ENCODE measurements at regions not wholly inside any gene's neighbourhood (a gene's known extent, or its start where the extent isn't known, plus 50 kb on each side); places are given as distances from the start of the nearest gene placed in this dataset.

GRCh38 chr10:32139223-32140073 lies 83.2 kb upstream of the KIF5B start:
- Histone ChIP-seq H2AFZ (ENCODE audit: low read depth, low read length, poor library complexity, severe bottlenecking) (peak overlapping the region; percentile 89), H4K20me1 (ENCODE audit: insufficient read depth) (no peaks in the 10 kb centered on the region), H3K27ac (ENCODE audit: low read depth, low read length) (peak overlapping the region; percentile 71), H3K4me1 (ENCODE audit: control insufficient read depth in 1 of 2, insufficient read depth in 2 of 2, low read length in 2 of 2) (peaks cover 11 to 22% of the 10 kb centered on the region in 2 experiments), H3K27me3 (ENCODE audit: insufficient read depth, low read length) (no peaks in the 10 kb centered on the region), H3K79me2 (ENCODE audit: insufficient read depth, low read length) (no peaks in the 10 kb centered on the region), H3K4me2 (ENCODE audit: low read length) (peak overlapping the region; percentile 71), H3K36me3 (ENCODE audit: control insufficient read depth in 1 of 2, insufficient read depth in 2 of 2, low read length in 2 of 2) (no peaks in the 10 kb centered on the region), H3K9ac (ENCODE audit: low read length) (no peak overlapping the region; the same call in 1 of the 2 replicates), H3K9me2 (ENCODE audit: insufficient read depth) (no peaks in the 10 kb centered on the region), H3K4me3 (replicated peaks in 1 of 2; ENCODE audit: low read depth in 1 of 2, low read length in 2 of 2) (peak overlapping the region in 1 of 2 experiments; percentile 16; a peak in 1 of 4 replicates), H3K9me3 (ENCODE audit: control insufficient read depth in 1 of 2, insufficient read depth in 1 of 2, low read depth in 1 of 2, low read length in 2 of 2) (no peaks in the 10 kb centered on the region)
- peak; percentile 97 for ATAC-seq
- DNase-seq (ENCODE audit: low read depth, low spot score), result peak; percentile 89
- intact Hi-C loops (cut with micrococcal nuclease), result loop anchor here (5.0 kb wide), 1 partner anchor 82 kb away; the partner anchor contains the start of gene KIF5B
- POLR2A ChIA-PET, result interaction anchor here (0.8 to 1.8 kb wide), 4 partner anchors 10 to 26 kb away, joined by 3 to 10 read pairs (median 6); no protein-coding TSS in a partner anchor
- BruUV-seq (replicated peaks), result TSS peak; percentile 99
- RAD21 ChIA-PET (ENCODE audit: low non-redundant PET in 1 of 2, low total read pairs in 2 of 2, uncharacterized antibody in 2 of 2, unreplicated experiment in 2 of 2), result no interaction called here
- CTCF ChIA-PET, result interaction anchor here (1.0 to 1.8 kb wide), 2 partner anchors 10 to 38 kb away, joined by 3 read pairs; no protein-coding TSS in a partner anchor
- no peak for TF ChIP-seq SRF (IDR thresholded peaks at IDR 0.05; ENCODE audit: low read depth)
- peak; percentile 51 for TF ChIP-seq RAD21 (IDR thresholded peaks at IDR 0.05; ENCODE audit: low read depth)
- peak; percentile 76 for TF ChIP-seq POLR2AphosphoS5 (IDR thresholded peaks at IDR 0.05; ENCODE audit: low read depth, low read length)
- no peak for TF ChIP-seq ZNF274 (IDR thresholded peaks at IDR 0.05; ENCODE audit: low read depth, low read length)
- TF ChIP-seq ZFX (IDR thresholded peaks at IDR 0.05), result peak; percentile 32; the same call in 1 of the 2 replicates
- peak; percentile 89 for TF ChIP-seq SP1 (IDR thresholded peaks at IDR 0.05; ENCODE audit: low read depth)
- TF ChIP-seq CBX3 (IDR thresholded peaks at IDR 0.05; ENCODE audit: low read depth), result peak; percentile 88; the same call in 1 of the 2 replicates
- peak; percentile 56; the same call in 1 of the 2 replicates for TF ChIP-seq MAX (IDR thresholded peaks at IDR 0.05)
- peak; percentile 67 for TF ChIP-seq SIN3A (IDR thresholded peaks at IDR 0.05; ENCODE audit: low read depth)
- TF ChIP-seq JUND (IDR thresholded peaks at IDR 0.05), result peak; percentile 91
- TF ChIP-seq CTCF (IDR thresholded peaks at IDR 0.05 in 2 of 3, conservative IDR thresholded peaks at IDR 0.05 in 1 of 3; ENCODE audit: borderline replicate concordance in 1 of 3, insufficient read depth in 1 of 3, low read depth in 2 of 3, low read length in 2 of 3), result peak in 2 of 3 experiments; percentile 23; a peak in 2 of 6 replicates
- peak; percentile 95 for TF ChIP-seq POLR2A (IDR thresholded peaks at IDR 0.05; ENCODE audit: borderline replicate concordance, extremely low read depth, insufficient read depth, insufficient read length)
- TF ChIP-seq CEBPB (IDR thresholded peaks at IDR 0.05; ENCODE audit: low read depth), result no peak
- no peak for TF ChIP-seq REST (IDR thresholded peaks at IDR 0.05; ENCODE audit: low read depth)
- TF ChIP-seq YY1 (IDR thresholded peaks at IDR 0.05; ENCODE audit: extremely low read depth, insufficient replicate concordance, low read depth, low read length), result peak; percentile 52
- peak; percentile 92 for TF ChIP-seq FOSL1 (IDR thresholded peaks at IDR 0.05; ENCODE audit: low read depth)
- peak; percentile 28 for TF ChIP-seq TCF7L2 (IDR thresholded peaks at IDR 0.05; ENCODE audit: borderline replicate concordance, extremely low read depth, insufficient read depth, insufficient read length)
